K562 (cell line): ENCODE measurements at regions not wholly inside any gene's neighbourhood (a gene's known extent, or its start where the extent isn't known, plus 50 kb on each side); places are given as distances from the start of the nearest gene placed in this dataset.

Experiments
- ATAC-seq: fragments of 200-7000 bp; cut with Tn5 transposase; 3 replicates; pipeline ENCODE4 v1.9.1; 2020; ENCODE audit warnings: moderate library complexity
- BruUV-seq: library from RNA; stranded (reverse); fragments of 400-500 nt; replicated peaks from 2 replicates; lab custom pipeline; 2021; lab: Mats Ljungman, UMichigan
- CTCF ChIA-PET: fragments of 300-600 bp; formaldehyde crosslinking; extraction: SDS; loops from one replicate; lab custom pipeline; 2021; ENCODE audit warnings: low intra/inter-chr PET ratio; lab: Yijun Ruan, JAX
- POLR2A ChIA-PET: fragments of 300-600, 350-650 bp; sonication (Branson Sonifier 250); formaldehyde crosslinking; extraction: SDS; loops from one replicate; lab custom pipeline; 2021; ENCODE audit warnings: antibody characterized with exemption, inconsistent platforms; lab: Yijun Ruan, JAX
- DNase-seq, 4 experiments: peaks; one replicate each; pipeline versions ENCODE4 v3.0.0 to v3.0.0-alpha.2; 2011 to 2018; ENCODE audit warnings: low spot score in 3 of 4, mixed read lengths in 3 of 4; ENCODE audit errors: extremely low read depth in 1 of 4
- FAIRE-seq: peaks from 2 replicates; lab custom pipeline; 2011; peaks lifted over from hg19 to GRCh38; lab: Jason Lieb, UNC
- H2AFZ ChIP-seq: 2 replicates; pipeline ENCODE4 v1.6.0; 2011; ENCODE audit warnings: low read depth, low read length, control low read depth, inconsistent platforms
- H3K27ac ChIP-seq: fragments of 200-600 bp; 3 replicates; pipeline ENCODE4 v1.8.0; 2011; ENCODE audit warnings: low read depth, mild to moderate bottlenecking, control low read depth, inconsistent platforms, low read length, moderate library complexity, mixed read lengths; ENCODE audit errors: extremely low read depth
- H3K27me3 ChIP-seq, 2 experiments: fragments of 300-600 bp in 1 of 2; 2 replicates in 1 of 2; 3 replicates in 1 of 2; pipeline versions ENCODE4 v1.6.0 to v1.8.0; 2011; ENCODE audit warnings: inconsistent platforms in 2 of 2, low read length in 2 of 2, mild to moderate bottlenecking in 1 of 2, mixed read lengths in 1 of 2, moderate library complexity in 1 of 2; ENCODE audit not compliant: control insufficient read depth in 2 of 2, insufficient read depth in 2 of 2
- H3K36me3 ChIP-seq: fragments of 300-600 bp; 3 replicates; pipeline ENCODE4 v1.8.0; 2011; ENCODE audit warnings: mild to moderate bottlenecking, low read length, inconsistent platforms; ENCODE audit not compliant: control insufficient read depth, insufficient read depth
- H3K4me1 ChIP-seq, 2 experiments: fragments of 200-600 bp in 1 of 2; replicated peaks in 1 of 2; 2 replicates in 1 of 2; 3 replicates in 1 of 2; pipeline versions ENCODE4 v1.5.1 to v1.8.0; 2011; ENCODE audit warnings: inconsistent platforms in 2 of 2, low read length in 2 of 2, mild to moderate bottlenecking in 1 of 2, mixed read lengths in 1 of 2, moderate library complexity in 1 of 2; ENCODE audit not compliant: control insufficient read depth in 2 of 2, insufficient read depth in 2 of 2
- H3K4me2 ChIP-seq: 2 replicates; pipeline ENCODE4 v1.6.1; 2011; ENCODE audit warnings: low read length, control low read depth, inconsistent platforms, mixed read lengths; ENCODE audit not compliant: insufficient read depth
- H3K4me3 ChIP-seq: fragments of 200-600 bp; sonication (generic), shearing (Covaris generic); 2 replicates; pipeline ENCODE4 v1.5.1; 2016; ENCODE audit warnings: control low read depth, inconsistent platforms
- H3K79me2 ChIP-seq: fragments of 200-600 bp; 3 replicates; pipeline ENCODE4 v1.8.0; 2011; ENCODE audit warnings: low read length, inconsistent platforms; ENCODE audit not compliant: control insufficient read depth, insufficient read depth
- H3K9ac ChIP-seq, 2 experiments: 2 replicates each; pipeline versions ENCODE4 v1.6.0 to v1.6.1; 2011; ENCODE audit warnings: low read depth in 2 of 2, low read length in 2 of 2, control low read depth in 1 of 2, inconsistent platforms in 1 of 2, mild to moderate bottlenecking in 1 of 2, mixed read lengths in 1 of 2; ENCODE audit not compliant: insufficient read depth in 1 of 2
- H3K9me1 ChIP-seq: one replicate; pipeline ENCODE4 v1.6.0; 2011; ENCODE audit warnings: inconsistent platforms, mild to moderate bottlenecking, low read length, moderate library complexity; ENCODE audit not compliant: control insufficient read depth, insufficient read depth
- H3K9me3 ChIP-seq: replicated peaks from 2 replicates; pipeline ENCODE4 v1.5.1; 2011; ENCODE audit warnings: low read depth, low read length, inconsistent platforms; ENCODE audit not compliant: control insufficient read depth, insufficient read depth
- H4K20me1 ChIP-seq: replicated peaks from 2 replicates; pipeline ENCODE4 v1.6.1; 2011; ENCODE audit warnings: low read length, inconsistent platforms, mixed read lengths; ENCODE audit not compliant: control insufficient read depth, insufficient read depth
- DIDO1 ChIP-seq: fragments of 450-650 bp; IDR thresholded peaks from 2 replicates; pipeline ENCODE4 v1.6.1; 2016; ENCODE audit warnings: low read depth, missing biosample characterization, missing genetic modification characterization
- HES1 ChIP-seq: fragments of 450-650 bp; IDR thresholded peaks from 2 replicates; pipeline ENCODE4 v1.6.1; 2016; ENCODE audit warnings: low read depth, mild to moderate bottlenecking, moderate library complexity
- HSF4 ChIP-seq: fragments of 250-450 bp; sonication (Bioruptor Pico); IDR thresholded peaks from 2 replicates; pipeline ENCODE4 v2.1.2; 2022; ENCODE audit warnings: mild to moderate bottlenecking, moderate library complexity, borderline replicate concordance
- NR1H2 ChIP-seq: sonication (generic); formaldehyde crosslinking; IDR thresholded peaks from 2 replicates; pipeline ENCODE4 v1.4.0; 2020; ENCODE audit warnings: mild to moderate bottlenecking, missing genetic modification reagents
- PREB ChIP-seq: sonication (generic); formaldehyde crosslinking; IDR thresholded peaks from 2 replicates; pipeline ENCODE4 v1.8.1; 2023; ENCODE audit warnings: mild to moderate bottlenecking, missing genetic modification reagents
- SAP30 ChIP-seq: fragments of 200-600 bp; sonication (generic); IDR thresholded peaks from 2 replicates; pipeline ENCODE4 v1.6.1; 2012; ENCODE audit warnings: borderline replicate concordance, low read depth, mild to moderate bottlenecking, moderate library complexity, low read length, control low read depth, inconsistent platforms; ENCODE audit not compliant: insufficient read depth, poor library complexity, severe bottlenecking
- ZBTB49 ChIP-seq: sonication (generic); formaldehyde crosslinking; IDR thresholded peaks from 2 replicates; pipeline ENCODE4 v1.8.0; 2022; ENCODE audit warnings: missing genetic modification reagents, mild to moderate bottlenecking, borderline replicate concordance
- WGBS: fragments of 100-300 bp; shearing (Covaris generic); methylation state at CpG from one replicate; pipeline ENCODE4 v1.1.6; 2016; ENCODE audit warnings: low coverage, mixed read lengths; ENCODE audit not compliant: insufficient coverage; ENCODE audit errors: missing lambda C conversion rate; 5-methylcytosine and 5-hydroxymethylcytosine counted together
- in situ Hi-C: fragments of 300-500 bp; cut with MboI; formaldehyde crosslinking; loops from 4 replicates; pipeline ENCODE4 v1.15.0; 2018; ENCODE audit warnings: inconsistent platforms, mixed read lengths
- intact Hi-C: fragments of 100-400 bp; cut with micrococcal nuclease; formaldehyde crosslinking; loops from 2 replicates; pipeline ENCODE4 v1.14.2; 2022

- no peak for TF ChIP-seq SAP30
- TF ChIP-seq, all 486 proteins: peak for 0
Observed at GRCh38 chr3:106795553-106795952, 581.7 kb upstream of the CCDC54 start (continued).

GRCh38 chr3:106797461-106797860 lies 579.8 kb upstream of the CCDC54 start:
- H3K27ac ChIP-seq: no peak overlapping the region
- BruUV-seq: no TSS peak
- no peaks in the 10 kb centered on the region for H3K27me3 ChIP-seq
- no peak overlapping the region for H3K9ac ChIP-seq
- H3K4me3 ChIP-seq: no peak overlapping the region
- H3K4me1 ChIP-seq: no peaks in the 10 kb centered on the region
- H3K79me2 ChIP-seq: no peaks in the 10 kb centered on the region
- CTCF ChIA-PET: no interaction called here
- ATAC-seq (no peak), DNase-seq (no peak), FAIRE-seq (no peak)
- in situ Hi-C loops (no loop called here), intact Hi-C loops (no loop called here)
- no peaks in the 10 kb centered on the region for H4K20me1 ChIP-seq
- TF ChIP-seq PREB (no peak), HES1 (no peak), NR1H2 (no peak), ZBTB49 (CRISPR knock-in tag) (no peak), HSF4 (CRISPR knock-in tag) (no peak), DIDO1 (tag) (no peak)
- POLR2A ChIA-PET: no interaction called here
- no peak overlapping the region for H2AFZ ChIP-seq
- no peaks in the 10 kb centered on the region for H3K9me1 ChIP-seq
- no peaks in the 10 kb centered on the region for H3K36me3 ChIP-seq
- H3K9me3 ChIP-seq: no peaks in the 10 kb centered on the region
- 0% methylated on average over 2 of the region's 2 CpGs for WGBS
- no peak overlapping the region for H3K4me2 ChIP-seq
